ENCODE measurements at regions not wholly inside any gene's neighbourhood (a gene's known extent, or its start where the extent isn't known, plus 50 kb on each side); places are given as distances from the start of the nearest gene placed in this dataset.
A peak's percentile ranks its signal among the peaks of the same experiment; 100 is the strongest.

DNA sequence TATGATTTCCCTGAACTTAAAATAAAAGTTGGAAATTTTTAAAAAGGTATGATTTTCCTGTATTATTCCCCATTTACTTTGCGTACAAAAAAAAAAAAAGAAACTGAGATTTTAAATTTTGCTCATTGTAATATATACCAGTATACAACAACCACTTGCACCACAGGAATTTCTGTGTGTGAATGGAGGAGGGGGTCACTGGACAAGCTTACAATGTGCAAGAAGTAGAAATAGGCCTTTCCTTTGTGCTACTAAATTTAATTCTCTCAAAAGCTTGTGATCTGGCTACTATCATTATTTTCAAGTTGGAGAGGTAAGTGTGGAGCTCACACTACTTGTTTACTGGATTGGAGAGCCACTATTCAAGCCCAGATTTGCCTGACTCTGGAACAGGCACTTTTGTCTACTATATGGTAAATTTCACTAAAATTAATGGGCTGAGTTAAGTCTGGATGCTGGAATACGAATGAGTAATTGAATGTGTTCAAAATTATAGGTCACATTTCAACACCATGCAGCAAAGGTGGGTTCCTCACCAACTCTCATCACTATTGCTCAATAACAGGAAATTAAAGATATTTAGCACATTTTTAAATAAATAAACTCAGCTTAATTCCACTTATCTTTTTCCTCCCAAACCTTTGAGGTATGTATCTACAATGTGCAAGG, 148.0 kb upstream of the MBNL1 start:
- TF ChIP-seq, protein P1, sequence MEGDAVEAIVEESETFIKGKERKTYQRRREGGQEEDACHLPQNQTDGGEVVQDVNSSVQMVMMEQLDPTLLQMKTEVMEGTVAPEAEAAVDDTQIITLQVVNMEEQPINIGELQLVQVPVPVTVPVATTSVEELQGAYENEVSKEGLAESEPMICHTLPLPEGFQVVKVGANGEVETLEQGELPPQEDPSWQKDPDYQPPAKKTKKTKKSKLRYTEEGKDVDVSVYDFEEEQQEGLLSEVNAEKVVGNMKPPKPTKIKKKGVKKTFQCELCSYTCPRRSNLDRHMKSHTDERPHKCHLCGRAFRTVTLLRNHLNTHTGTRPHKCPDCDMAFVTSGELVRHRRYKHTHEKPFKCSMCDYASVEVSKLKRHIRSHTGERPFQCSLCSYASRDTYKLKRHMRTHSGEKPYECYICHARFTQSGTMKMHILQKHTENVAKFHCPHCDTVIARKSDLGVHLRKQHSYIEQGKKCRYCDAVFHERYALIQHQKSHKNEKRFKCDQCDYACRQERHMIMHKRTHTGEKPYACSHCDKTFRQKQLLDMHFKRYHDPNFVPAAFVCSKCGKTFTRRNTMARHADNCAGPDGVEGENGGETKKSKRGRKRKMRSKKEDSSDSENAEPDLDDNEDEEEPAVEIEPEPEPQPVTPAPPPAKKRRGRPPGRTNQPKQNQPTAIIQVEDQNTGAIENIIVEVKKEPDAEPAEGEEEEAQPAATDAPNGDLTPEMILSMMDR (IDR thresholded peaks at IDR 0.05; ENCODE audit: insufficient read depth, low read depth, low read length), result no peak
- no peaks in the 10 kb centered on the region for H3K36me3 ChIP-seq (ENCODE audit: control insufficient read depth, insufficient read depth, low read length)
- DNase-seq (ENCODE audit: low read depth), result no peak
- no peak overlapping the region for H3K4me3 ChIP-seq (ENCODE audit: low read depth, low read length)
- no peaks in the 10 kb centered on the region for H3K27me3 ChIP-seq (ENCODE audit: control insufficient read depth, insufficient read depth, low read length)
- CTCF ChIA-PET, result interaction anchor here (0.8 to 0.9 kb wide), 2 partner anchors 150 to 310 kb away, joined by 3 read pairs; no protein-coding TSS in a partner anchor
- POLR2A ChIA-PET, result interaction anchor here (0.6 to 1.1 kb wide), 2 partner anchors 39 to 122 kb away, joined by 3 to 7 read pairs; no protein-coding TSS in a partner anchor

DNA sequence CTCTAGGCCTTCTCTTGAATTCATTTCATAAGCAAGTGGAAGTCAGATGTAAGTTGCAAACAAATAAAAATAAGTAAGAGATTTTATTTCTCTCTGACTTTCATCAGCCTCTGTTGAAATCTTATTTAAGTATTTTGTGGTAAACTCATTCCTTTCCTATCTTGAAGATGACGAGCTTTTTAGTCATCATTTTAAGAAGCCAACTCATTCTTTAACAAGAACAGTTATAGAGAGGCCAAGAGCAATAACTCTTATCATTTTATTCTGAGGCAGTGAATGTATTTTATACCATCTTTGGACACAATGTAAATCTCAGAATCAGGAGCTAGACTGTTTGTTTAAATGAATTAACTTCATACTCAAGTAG, 147.5 kb upstream of the MBNL1 start:
- TF ChIP-seq, protein P1 (IDR thresholded peaks at IDR 0.05; ENCODE audit: insufficient read depth, low read depth, low read length), result no peak
- peak; percentile 79 for DNase-seq (ENCODE audit: low read depth)
- CTCF ChIA-PET, result interaction anchor here (0.8 to 0.9 kb wide), 2 partner anchors 150 to 310 kb away, joined by 3 read pairs; no protein-coding TSS in a partner anchor
- Histone ChIP-seq H3K36me3 (ENCODE audit: control insufficient read depth, insufficient read depth, low read length) (no peaks in the 10 kb centered on the region), H3K27me3 (ENCODE audit: control insufficient read depth, insufficient read depth, low read length) (no peaks in the 10 kb centered on the region), H3K4me3 (ENCODE audit: low read depth, low read length) (no peak overlapping the region)
- POLR2A ChIA-PET, result interaction anchor here (0.6 to 1.1 kb wide), 2 partner anchors 38 to 122 kb away, joined by 3 to 7 read pairs; no protein-coding TSS in a partner anchor

DNA sequence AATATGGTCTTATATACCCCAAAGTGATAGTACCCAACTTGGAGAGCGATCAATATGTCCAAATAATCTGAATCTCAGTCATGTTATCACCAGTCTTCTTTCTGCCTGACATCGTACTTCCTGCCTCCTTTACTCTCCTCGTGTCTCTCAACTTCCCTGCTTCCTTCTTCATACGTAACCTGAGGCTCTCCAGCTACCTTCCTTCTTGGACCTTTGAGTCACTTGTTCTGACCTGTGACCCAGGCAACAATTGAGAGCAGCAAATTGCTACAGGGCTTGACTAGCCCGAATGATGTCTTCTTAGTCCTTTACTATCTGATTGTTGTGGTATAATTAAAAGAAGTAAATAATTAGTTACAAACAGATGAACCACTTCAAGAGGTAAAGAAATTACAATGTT, 145.9 kb upstream of the MBNL1 start:
- ChIA-PET CTCF (interaction anchor here (0.6 kb wide), 1 partner anchor 154 kb away, joined by 3 read pairs; no protein-coding TSS in a partner anchor), POLR2A (no interaction called here)
- TF ChIP-seq, protein P1 (IDR thresholded peaks at IDR 0.05; ENCODE audit: insufficient read depth, low read depth, low read length), result no peak
- H3K36me3 ChIP-seq (ENCODE audit: control insufficient read depth, insufficient read depth, low read length), result no peaks in the 10 kb centered on the region
- DNase-seq (ENCODE audit: low read depth), result no peak
- no peaks in the 10 kb centered on the region for H3K27me3 ChIP-seq (ENCODE audit: control insufficient read depth, insufficient read depth, low read length)
- H3K4me3 ChIP-seq (ENCODE audit: low read depth, low read length), result no peak overlapping the region

DNA sequence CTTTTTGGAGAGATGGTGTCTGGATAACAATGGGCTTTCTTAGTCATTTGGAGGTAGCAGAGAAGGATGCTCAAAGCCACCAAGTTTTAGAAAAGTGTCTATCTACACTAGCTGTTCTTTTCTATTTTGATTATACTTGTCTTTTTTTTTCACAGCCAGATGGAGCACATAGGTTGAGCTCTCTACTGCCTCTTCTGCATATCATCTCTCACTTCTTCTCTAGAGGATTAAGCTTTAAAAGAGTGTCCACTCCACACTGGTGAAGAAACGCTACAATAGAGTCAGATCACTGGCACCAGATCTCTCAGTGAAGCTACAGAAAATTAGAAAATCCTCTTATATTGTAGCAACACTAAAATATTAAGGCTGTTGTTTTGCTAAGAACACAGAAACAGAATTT, 145.3 kb upstream of the MBNL1 start:
- no peak overlapping the region for H3K4me3 ChIP-seq (ENCODE audit: low read depth, low read length)
- H3K36me3 ChIP-seq (ENCODE audit: control insufficient read depth, insufficient read depth, low read length), result no peaks in the 10 kb centered on the region
- ChIA-PET CTCF (interaction anchor here (0.6 kb wide), 2 partner anchors 24 to 154 kb away, joined by 3 read pairs; no protein-coding TSS in a partner anchor), POLR2A (no interaction called here)
- TF ChIP-seq, protein P1 (IDR thresholded peaks at IDR 0.05; ENCODE audit: insufficient read depth, low read depth, low read length), result no peak
- no peak for DNase-seq (ENCODE audit: low read depth)
- H3K27me3 ChIP-seq (ENCODE audit: control insufficient read depth, insufficient read depth, low read length), result no peaks in the 10 kb centered on the region

DNA sequence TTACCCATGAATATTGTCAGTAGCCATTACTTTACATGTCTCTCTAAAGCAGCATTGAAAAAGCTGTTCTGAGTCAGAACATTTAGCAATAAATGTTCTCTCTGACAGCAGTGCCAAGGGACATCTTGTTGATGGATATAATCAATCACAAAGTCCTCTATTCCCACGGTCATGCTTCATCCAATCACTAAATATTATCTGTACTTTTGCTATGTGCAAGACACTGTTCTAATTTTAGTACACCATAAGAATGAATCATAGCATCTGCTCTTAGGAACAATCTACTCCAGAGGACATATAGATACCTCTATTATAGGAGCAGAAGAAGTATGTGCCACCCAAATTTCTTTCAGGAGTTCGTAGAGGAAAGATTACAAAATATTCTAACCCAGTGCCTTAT, 142.5 kb upstream of the MBNL1 start:
- TF ChIP-seq, protein P1 (IDR thresholded peaks at IDR 0.05; ENCODE audit: insufficient read depth, low read depth, low read length), result no peak
- CTCF ChIA-PET, result no interaction called here
- POLR2A ChIA-PET, result no interaction called here

More for the DNA sequence above, 142.5 kb upstream of the MBNL1 start:
- Histone ChIP-seq H3K36me3 (ENCODE audit: control insufficient read depth, insufficient read depth, low read length) (no peaks in the 10 kb centered on the region), H3K4me3 (ENCODE audit: low read depth, low read length) (no peak overlapping the region), H3K27me3 (ENCODE audit: control insufficient read depth, insufficient read depth, low read length) (no peaks in the 10 kb centered on the region)
- no peak for DNase-seq (ENCODE audit: low read depth)

Measured in BJ (cell line).